GM18858 (cell line): ENCODE measurements at regions not wholly inside any gene's neighbourhood (a gene's known extent, or its start where the extent isn't known, plus 50 kb on each side); places are given as distances from the start of the nearest gene placed in this dataset.
A peak's percentile ranks its signal among the peaks of the same experiment; 100 is the strongest.
"Not testable (repeated sequence)": the region's sequence is repeated elsewhere in the genome, so short reads cannot be mapped to it uniquely, and the experiment has no call there.

Experiments used
- ATAC-seq: cut with Tn5 transposase; IDR thresholded peaks from one replicate; pipeline ENCODE4 v1.9.1; 2021; ENCODE audit not compliant: unreplicated experiment

- ATAC-seq = no peak
These were observed 262.5 kb upstream of the CHD1 start for GRCh38 chr5:99191206-99191745.

GRCh38 chr5:99187611-99188010 lies 258.8 kb upstream of the CHD1 start:
- ATAC-seq = no peak

- no peak for ATAC-seq
These were observed 250.4 kb upstream of the CHD1 start for GRCh38 chr5:99179206-99179605.

GRCh38 chr5:99177796-99178195 lies 249.0 kb upstream of the CHD1 start:
- ATAC-seq = no peak

- ATAC-seq = no peak
These were observed 247.4 kb upstream of the CHD1 start for GRCh38 chr5:99176186-99176585.

- ATAC-seq = no peak
These were observed 240.5 kb upstream of the CHD1 start for GRCh38 chr5:99169309-99169708.

- not testable (repeated sequence) for ATAC-seq
These were observed 232.7 kb upstream of the CHD1 start for GRCh38 chr5:99161538-99161937.

- no peak for ATAC-seq
These were observed 227.9 kb upstream of the CHD1 start for GRCh38 chr5:99156688-99157087.

GRCh38 chr5:99143283-99143795 lies 214.5 kb upstream of the CHD1 start:
- not testable (repeated sequence) for ATAC-seq

- no peak for ATAC-seq
These were observed 212.8 kb upstream of the CHD1 start for GRCh38 chr5:99141534-99142128.

- no peak for ATAC-seq
These were observed 210.1 kb upstream of the CHD1 start for GRCh38 chr5:99138911-99139310.

- no peak for ATAC-seq
These were observed 205.1 kb upstream of the CHD1 start for GRCh38 chr5:99133921-99134320.

- no peak for ATAC-seq
These were observed 201.1 kb upstream of the CHD1 start for GRCh38 chr5:99129768-99130501.

GRCh38 chr5:99122976-99123375 lies 194.2 kb upstream of the CHD1 start:
- no peak for ATAC-seq

GRCh38 chr5:99119326-99119725 lies 190.5 kb upstream of the CHD1 start:
- ATAC-seq = no peak

GRCh38 chr5:99116526-99116925 lies 187.7 kb upstream of the CHD1 start:
- no peak for ATAC-seq

GRCh38 chr5:99109894-99110293 lies 181.1 kb upstream of the CHD1 start:
- no peak for ATAC-seq

GRCh38 chr5:99105216-99105615 lies 176.4 kb upstream of the CHD1 start:
- no peak for ATAC-seq

- ATAC-seq = peak; percentile 41
These were observed 175.8 kb upstream of the CHD1 start for GRCh38 chr5:99104538-99105132.

GRCh38 chr5:99102073-99102697 lies 173.4 kb upstream of the CHD1 start:
- peak; percentile 42 for ATAC-seq

- no peak for ATAC-seq
These were observed 170.9 kb upstream of the CHD1 start for GRCh38 chr5:99099691-99100090.
